ENCODE measurements at regions not wholly inside any gene's neighbourhood (a gene's known extent, or its start where the extent isn't known, plus 50 kb on each side); places are given as distances from the start of the nearest gene placed in this dataset.

GRCh38 chr17:5719976-5720375, 135.7 kb upstream of the NLRP1 start:
- TF ChIP-seq CTCF (IDR thresholded peaks at IDR 0.05; ENCODE audit: low read depth, low read length, missing control alignments): no peak

GRCh38 chr17:5730373-5730772, 146.1 kb upstream of the NLRP1 start:
- Histone ChIP-seq H3K27me3 (replicated peaks) (no peaks in the 10 kb centered on the region), H3K27ac (no peak overlapping the region), H3K36me3 (replicated peaks) (no peaks in the 10 kb centered on the region), H3K4me3 (ENCODE audit: low read depth, low read length) (no peak overlapping the region)
- DNase-seq: no peak
- TF ChIP-seq CTCF (IDR thresholded peaks at IDR 0.05; ENCODE audit: low read depth, low read length, missing control alignments): no peak
- in situ Hi-C loops (cut with HindIII; ENCODE audit: low pct_ligation_motif_present, low sequenced_read_pairs): no loop called here

More at GRCh38 chr17:5719976-5720375, 135.7 kb upstream of the NLRP1 start:
- Histone ChIP-seq H3K27me3 (replicated peaks) (no peaks in the 10 kb centered on the region), H3K27ac (no peak overlapping the region), H3K4me3 (ENCODE audit: low read depth, low read length) (no peak overlapping the region), H3K36me3 (replicated peaks) (no peaks in the 10 kb centered on the region)
- in situ Hi-C loops (cut with HindIII; ENCODE audit: low pct_ligation_motif_present, low sequenced_read_pairs): no loop called here
- no peak for DNase-seq

DNA sequence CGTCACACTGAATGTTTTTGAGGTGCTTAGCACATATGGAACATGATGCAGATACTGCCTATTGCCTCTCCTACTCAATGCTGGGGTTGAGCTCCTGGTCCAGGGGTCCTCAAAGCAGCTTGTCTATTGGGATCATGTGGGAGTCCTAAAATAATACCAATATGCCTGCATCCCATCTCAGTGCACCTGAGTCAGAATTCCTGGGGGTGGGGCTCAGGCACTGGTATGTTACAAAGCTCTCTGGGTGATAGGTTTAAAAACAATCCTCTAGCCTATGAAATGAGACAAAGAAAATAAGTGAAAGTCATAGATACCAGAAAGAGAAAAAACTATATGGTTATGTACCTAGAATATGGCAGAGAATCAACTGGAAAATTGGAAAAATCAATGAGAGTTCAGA, 156.6 kb upstream of the NLRP1 start:
- Histone ChIP-seq H3K27me3 (replicated peaks) (no peaks in the 10 kb centered on the region), H3K27ac (no peak overlapping the region), H3K36me3 (replicated peaks) (no peaks in the 10 kb centered on the region), H3K4me3 (ENCODE audit: low read depth, low read length) (no peak overlapping the region)
- in situ Hi-C loops (cut with HindIII; ENCODE audit: low pct_ligation_motif_present, low sequenced_read_pairs): no loop called here
- TF ChIP-seq CTCF (IDR thresholded peaks at IDR 0.05; ENCODE audit: low read depth, low read length, missing control alignments): no peak
- DNase-seq: no peak

GRCh38 chr17:5741810-5742209, 157.5 kb upstream of the NLRP1 start:
- TF ChIP-seq CTCF (IDR thresholded peaks at IDR 0.05; ENCODE audit: low read depth, low read length, missing control alignments): no peak
- Histone ChIP-seq H3K27ac (no peak overlapping the region), H3K4me3 (ENCODE audit: low read depth, low read length) (no peak overlapping the region), H3K27me3 (replicated peaks) (no peaks in the 10 kb centered on the region), H3K36me3 (replicated peaks) (no peaks in the 10 kb centered on the region)
- in situ Hi-C loops (cut with HindIII; ENCODE audit: low pct_ligation_motif_present, low sequenced_read_pairs): no loop called here
- DNase-seq: no peak

- no peak for TF ChIP-seq CTCF (IDR thresholded peaks at IDR 0.05; ENCODE audit: low read depth, low read length, missing control alignments)
- Histone ChIP-seq H3K27me3 (replicated peaks) (no peaks in the 10 kb centered on the region), H3K27ac (no peak overlapping the region), H3K36me3 (replicated peaks) (no peaks in the 10 kb centered on the region), H3K4me3 (ENCODE audit: low read depth, low read length) (no peak overlapping the region)
- in situ Hi-C loops (cut with HindIII; ENCODE audit: low pct_ligation_motif_present, low sequenced_read_pairs): no loop called here
- DNase-seq: no peak
Observed at GRCh38 chr17:5745111-5745813, 161.0 kb upstream of the NLRP1 start.

- H3K36me3 ChIP-seq (replicated peaks): no peaks in the 10 kb centered on the region
- H3K27me3 ChIP-seq (replicated peaks): no peaks in the 10 kb centered on the region
- no peak for DNase-seq
- H3K4me3 ChIP-seq (ENCODE audit: low read depth, low read length): no peak overlapping the region
- in situ Hi-C loops (cut with HindIII; ENCODE audit: low pct_ligation_motif_present, low sequenced_read_pairs): no loop called here
- TF ChIP-seq CTCF (IDR thresholded peaks at IDR 0.05; ENCODE audit: low read depth, low read length, missing control alignments): peak; percentile 25
- no peak overlapping the region for H3K27ac ChIP-seq
Observed at GRCh38 chr17:5747276-5747675, 163.0 kb upstream of the NLRP1 start.
